ENCODE measurements at regions not wholly inside any gene's neighbourhood (a gene's known extent, or its start where the extent isn't known, plus 50 kb on each side); places are given as distances from the start of the nearest gene placed in this dataset.
"Not testable (repeated sequence)": the region's sequence is repeated elsewhere in the genome, so short reads cannot be mapped to it uniquely, and the experiment has no call there.

DNA sequence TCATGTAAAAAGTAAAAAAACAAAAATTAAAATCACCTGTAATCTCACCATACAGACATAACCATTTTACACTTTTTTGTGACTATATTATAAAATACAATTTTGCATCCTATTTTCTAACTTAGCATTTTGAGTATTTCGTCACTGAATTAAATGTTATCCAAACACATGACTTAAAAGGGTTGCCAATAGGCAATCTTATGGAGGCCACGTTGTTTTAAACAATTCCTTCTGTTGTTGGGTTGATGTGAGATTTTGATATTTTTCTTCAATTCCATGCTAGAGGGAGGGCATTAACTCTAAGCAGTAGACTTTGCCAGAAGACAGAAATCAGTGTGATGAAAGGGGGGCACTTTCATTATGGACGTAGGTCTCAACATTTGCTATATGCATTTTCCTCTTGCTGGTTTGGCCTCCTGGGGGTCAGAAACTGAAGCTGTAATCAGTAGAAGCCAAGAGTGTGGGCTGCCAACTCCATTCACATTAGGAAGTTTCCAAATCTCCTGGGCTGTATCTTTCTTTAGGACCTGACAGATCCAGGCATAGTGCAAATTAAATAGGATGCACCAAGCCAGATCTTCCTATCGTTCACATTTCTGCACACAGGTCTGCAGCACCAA is 614.2 kb upstream of the CLINT1 start:
- no peak for DNase-seq

DNA sequence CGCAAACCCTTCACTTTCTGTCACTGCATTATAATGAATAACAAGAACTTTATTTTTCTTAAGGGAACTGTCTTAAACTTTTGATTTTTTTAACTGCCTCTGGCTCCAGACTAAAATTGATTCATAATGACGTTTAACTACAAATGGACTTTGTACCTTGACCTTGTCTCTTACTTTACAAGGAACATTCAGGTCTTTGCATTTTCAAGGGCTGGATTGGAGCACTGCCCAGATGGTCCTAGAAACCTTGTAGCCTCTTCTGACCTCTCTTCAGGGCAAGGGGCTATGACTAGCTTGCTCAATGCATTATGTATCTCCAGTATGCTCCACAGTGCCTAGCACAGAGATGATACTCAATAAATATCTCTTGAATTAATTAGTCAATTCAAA is 612.6 kb upstream of the CLINT1 start:
- DNase-seq: no peak

DNA sequence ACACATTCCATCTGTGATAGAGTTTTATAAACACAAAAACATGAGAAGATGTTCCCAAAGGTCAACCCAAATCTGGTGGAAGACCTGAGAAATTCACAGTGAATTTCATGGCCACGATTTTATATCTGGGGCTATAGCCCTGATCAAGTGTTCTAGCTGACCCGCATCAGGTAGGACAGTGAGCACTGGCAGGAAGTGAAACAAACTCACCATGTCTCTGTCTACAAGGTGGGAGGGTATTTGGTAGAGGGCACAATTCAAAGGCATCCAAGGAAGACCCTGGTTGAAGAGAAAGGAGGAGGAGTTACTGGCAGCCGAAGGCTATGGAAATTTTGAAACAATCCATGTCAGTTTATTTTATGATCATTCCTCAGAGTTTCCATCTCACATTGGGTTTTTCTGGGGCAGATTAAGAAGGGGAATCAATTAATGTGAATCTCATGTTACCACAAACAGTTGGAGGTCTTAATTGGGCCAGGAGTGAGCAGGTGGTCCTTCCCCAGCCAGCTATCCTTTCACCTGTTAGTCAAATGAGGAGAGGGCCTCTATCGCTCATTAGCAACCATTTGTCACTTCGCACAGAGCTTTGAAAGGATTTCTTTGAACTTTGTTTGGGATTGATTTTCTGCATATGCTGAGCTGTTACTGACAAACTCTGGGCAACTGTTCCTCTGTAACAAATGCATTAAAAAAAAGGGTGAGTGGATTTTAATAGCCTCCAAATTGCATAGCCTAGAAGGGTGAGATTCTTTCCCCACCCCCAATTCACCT is 612.0 kb upstream of the CLINT1 start:
- no peak for DNase-seq

DNA sequence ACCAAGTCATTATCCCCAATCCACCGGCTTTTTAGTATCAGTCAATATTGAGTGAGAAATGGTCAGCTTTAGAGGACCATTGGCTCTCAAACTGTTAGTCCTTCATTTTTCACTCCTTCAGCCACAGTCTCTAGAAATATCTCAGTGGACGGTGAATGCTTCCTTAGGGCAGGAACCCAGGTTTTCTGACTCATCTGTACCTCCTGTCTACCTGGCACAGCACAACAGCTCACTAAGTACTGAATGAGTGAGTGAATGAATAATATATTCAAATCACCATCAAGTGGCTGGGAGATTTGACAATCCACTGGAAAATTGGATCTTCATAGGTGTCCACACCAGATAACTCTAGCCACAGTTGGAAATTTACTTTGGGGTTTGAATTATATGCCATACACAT is 609.5 kb upstream of the CLINT1 start:
- DNase-seq: no peak

DNA sequence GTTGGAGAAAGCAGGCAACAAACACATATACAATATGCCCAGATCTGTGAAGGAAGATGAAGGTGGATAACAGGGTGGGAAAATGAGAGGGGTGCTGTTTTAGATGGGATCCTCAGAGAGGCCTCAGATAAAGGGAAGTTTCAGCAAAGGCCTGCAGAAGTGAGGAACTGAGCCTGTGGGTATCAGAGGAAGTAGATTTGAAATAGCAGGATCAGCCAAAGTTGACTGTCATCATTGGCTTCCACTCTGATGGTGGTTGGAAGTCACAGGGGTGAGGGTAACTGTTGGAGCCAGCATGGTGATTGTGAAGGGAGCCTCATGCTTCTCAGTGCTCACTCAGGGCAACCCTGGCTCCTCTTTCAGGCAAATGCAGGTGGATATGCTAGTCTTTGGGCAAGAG is 607.2 kb upstream of the CLINT1 start:
- no peak for DNase-seq

DNA sequence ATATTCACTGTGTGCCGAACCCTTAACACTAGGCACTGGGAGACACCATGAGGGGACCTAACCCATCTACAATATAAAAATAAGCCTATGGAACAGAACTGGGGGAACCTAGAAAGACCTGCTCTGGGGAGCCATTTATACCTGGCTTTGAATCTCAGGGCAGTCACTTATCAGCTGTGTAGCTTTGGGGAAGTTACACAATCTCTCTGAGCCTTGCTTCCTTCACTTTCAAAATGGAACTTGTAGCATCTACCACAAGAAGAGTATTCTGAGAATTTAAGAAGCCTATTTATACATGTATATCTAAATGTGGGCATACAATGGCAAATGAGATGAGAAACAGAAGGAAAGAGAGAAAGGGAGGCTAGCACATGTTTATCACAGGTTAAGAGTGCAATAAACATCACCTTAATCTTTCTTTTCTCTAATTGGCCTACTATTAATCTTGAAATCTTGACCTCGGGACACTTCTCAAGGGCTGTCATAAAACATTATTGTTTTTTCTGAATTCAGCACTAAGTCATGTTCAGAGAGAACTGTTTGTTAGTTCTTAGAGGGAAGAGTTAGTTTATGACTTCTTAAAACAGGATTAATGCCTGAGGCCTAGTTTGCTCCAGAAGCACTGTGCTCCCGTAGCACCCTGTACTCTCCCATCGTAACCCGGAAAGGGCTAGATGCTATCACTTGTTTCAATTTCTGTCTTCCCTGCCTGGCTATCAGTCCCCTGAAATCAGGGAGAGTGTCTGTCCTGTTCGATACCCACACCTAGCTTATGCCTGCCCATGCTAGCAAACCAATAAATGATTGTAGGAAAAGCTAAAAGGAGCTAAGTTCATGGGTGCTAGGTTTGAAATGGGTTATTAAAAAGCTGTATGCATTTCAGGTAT is 606.4 kb upstream of the CLINT1 start:
- DNase-seq: no peak

DNA sequence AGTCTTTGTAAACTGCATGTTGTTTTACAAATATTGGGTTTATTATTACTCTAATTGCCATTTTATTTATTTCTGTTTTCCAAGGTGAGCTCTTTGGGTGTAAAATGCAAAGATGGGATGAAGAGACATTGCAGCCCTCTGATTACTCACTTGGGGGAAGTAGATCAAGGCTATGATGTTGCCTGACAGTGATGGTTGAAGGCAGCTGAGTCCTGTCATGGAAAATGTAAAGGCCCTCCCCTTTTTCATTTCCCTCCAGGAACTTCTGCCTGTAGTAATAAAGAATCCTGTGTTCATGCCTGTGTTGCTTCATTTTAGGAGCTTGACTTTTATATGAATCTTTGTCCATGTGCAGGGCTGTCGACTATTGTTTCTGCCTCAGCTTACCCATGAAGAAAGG is 605.4 kb upstream of the CLINT1 start:
- DNase-seq: no peak

DNA sequence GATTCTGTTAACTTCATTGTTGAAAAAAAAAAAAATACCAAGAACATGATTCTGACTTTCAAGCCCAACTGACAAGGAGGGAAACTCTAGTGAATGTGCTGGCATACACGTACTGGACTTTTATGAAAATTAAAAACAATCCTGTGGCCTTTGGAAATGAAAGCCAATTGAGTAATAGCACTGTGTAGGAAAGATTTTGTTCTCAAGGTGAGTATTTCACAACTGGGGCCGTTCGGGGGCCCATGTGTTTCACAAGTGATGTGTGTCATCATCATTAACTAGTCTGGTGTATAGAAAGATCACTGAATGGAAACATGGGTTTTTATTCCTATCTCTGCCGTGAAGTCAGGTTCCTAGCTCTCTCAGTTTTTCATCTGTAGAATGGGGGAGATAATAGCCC is 605.0 kb upstream of the CLINT1 start:
- DNase-seq: no peak

DNA sequence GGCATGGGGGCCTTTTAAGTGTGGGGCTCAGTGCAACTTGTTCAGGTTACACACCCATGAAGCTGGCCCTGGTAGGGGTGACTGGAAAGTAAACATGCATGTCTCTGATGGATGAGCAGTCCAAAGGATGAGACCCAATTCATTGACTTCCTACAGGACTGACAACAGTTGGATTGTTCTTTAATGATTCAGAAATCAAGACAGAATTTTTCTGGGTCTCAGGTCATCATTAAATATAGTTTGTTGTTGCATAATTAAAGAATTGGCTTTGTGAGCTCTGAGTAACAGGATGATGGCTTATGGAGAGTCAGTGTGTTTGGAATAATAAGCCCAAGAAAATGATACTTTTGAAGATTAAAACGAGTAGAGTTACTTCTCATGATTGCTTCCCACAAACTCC is 604.2 kb upstream of the CLINT1 start:
- DNase-seq: no peak

DNA sequence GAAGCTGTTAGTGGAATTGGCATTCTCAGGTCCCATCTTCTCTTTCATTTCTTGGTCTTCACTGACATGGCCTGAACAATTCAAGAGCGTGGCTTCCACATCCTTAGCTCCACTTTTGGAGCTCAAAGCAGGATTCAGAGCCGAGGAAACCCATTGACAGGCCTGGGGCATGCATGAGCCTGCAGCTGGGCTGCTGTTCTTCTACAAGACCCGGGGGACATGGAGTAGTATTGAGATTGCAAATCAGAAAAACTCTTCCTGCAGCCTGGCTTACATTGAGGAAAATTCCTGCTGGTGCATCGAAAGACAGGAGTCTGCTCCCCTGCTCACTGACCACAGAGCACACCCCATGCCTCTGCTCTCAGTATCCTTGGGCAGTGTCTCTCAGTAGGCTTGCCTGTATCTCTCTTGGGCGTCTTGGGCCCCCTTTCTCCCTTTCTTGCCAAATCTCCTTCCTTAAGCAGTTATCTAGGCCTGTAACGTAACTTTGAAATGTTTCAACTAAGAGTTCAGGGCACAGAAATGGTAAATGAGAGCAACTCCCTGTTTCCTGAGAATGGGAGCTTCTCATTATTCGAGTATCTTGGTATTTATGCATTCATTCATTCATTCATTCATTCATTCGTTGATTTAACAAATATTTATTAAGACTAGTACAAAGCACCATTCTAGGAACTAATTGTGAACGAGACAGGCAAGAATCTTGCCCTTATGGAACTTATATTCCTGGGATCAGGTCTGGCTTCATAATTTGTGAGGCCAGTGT is 603.6 kb upstream of the CLINT1 start:
- no peak for DNase-seq

DNA sequence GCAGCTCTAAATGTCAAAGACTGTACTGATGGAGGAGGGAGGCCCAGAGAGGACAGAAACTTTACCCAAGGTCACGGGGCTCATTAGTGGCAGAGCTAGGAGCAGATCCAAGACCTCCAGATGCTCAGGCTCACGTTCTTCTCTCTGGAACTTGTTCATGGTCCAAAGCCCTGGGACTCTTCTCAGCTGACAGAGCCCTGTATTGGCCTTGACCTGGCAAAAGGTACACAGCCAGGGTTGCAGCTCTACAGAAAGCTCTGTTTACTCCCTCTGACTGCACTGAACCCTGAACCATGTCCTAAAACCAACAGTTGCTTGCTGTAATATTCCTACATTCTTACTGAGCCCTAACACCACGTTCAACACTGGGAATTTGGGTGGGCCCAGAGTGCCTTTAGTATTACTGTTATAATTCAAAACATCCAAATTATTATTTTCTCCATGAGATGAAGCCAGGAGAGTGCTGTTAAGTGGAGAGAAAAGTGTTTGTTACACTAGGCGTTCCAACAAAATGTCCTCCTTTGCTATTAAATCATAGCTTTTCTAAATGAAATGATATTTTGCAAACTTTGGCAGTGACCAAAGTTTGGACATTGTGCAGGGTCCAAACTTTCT is 602.4 kb upstream of the CLINT1 start:
- DNase-seq: no peak

DNA sequence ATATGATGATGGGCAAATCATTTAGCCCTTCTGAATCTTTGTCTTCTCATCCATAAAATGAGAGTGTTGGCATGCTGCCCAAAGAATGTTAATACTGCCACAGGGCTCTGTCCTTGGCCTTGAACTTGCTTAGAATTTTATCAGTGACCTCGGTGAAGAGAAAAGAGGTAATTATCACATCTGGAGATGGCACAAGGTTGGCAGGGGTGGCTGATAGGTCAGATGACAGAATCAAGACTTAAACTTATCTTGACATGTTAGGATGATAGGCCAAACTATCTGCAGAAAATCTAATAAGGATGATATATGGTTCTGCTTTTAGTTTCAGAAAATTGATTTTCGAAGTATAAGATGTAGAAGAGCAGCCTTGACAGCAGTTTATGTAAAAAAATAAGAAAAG is 599.1 kb upstream of the CLINT1 start:
- no peak for DNase-seq

DNA sequence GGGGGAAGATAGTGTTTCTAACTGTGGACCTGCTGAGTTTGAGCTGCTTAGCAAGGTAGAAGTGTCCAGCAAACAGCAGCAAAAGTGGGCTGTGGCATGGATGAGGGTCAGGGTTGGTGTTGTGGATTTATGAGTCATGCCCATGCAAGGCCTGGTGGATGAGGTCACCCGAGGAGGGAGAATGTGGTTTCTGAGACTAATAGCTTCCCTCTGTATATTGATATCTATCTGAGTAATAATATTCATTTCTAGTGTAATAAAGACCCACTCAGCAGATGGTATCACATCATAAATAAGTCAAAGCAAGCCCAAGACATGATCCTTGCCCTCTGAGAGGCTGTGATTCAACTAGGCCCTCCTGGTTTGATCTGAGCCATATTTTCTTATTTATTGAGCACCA is 597.8 kb upstream of the CLINT1 start:
- no peak for DNase-seq

DNA sequence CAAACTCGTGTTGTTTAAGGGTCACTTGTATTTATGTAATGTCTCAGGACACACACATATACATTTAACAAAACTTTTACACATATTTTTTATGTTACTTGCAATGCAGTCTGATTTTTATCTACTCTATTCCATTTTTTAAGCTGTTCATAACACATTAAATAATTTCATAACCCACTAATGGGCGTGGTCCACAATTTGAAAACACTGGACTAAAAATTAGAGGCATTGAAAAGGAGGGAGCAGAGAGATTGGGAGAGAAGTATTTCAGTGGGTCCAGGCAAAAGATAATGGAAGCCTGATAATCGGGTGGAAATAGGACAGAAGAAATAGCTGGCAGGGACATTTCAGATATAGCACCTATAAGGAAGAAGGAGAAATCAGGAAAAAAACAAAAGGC is 597.3 kb upstream of the CLINT1 start:
- no peak for DNase-seq

DNA sequence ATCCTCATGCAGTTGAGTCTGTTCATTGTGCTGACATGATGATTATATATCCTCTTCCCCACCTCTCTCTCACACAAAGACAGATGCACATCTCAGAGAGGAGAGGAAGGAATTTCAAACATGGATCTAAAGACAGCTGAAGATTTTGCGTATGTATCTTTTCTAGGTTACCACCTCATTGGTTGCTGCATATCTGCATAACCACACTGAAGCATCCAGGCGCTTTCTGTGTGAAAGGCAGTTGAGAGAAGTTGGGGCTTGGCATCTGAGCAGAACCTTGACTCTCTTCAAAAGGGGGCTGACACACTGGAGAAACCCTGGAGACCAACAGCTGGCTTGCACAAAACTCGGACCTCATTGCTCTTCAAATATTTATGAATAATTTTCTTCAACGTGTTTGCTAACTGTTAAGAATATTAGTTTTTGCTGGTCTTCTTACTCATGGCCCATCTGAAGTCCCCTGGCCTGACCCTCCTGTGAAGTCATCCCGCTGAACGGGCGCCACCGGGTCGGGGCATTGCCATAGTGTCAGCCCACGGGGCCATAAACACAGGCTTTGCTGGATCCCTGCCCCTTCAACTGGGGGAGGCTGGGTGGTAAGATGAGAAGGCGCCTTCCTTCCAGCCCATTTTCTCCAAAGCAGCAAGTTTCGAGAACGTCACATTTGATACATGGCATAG is 593.2 kb upstream of the CLINT1 start:
- DNase-seq: no peak

DNA sequence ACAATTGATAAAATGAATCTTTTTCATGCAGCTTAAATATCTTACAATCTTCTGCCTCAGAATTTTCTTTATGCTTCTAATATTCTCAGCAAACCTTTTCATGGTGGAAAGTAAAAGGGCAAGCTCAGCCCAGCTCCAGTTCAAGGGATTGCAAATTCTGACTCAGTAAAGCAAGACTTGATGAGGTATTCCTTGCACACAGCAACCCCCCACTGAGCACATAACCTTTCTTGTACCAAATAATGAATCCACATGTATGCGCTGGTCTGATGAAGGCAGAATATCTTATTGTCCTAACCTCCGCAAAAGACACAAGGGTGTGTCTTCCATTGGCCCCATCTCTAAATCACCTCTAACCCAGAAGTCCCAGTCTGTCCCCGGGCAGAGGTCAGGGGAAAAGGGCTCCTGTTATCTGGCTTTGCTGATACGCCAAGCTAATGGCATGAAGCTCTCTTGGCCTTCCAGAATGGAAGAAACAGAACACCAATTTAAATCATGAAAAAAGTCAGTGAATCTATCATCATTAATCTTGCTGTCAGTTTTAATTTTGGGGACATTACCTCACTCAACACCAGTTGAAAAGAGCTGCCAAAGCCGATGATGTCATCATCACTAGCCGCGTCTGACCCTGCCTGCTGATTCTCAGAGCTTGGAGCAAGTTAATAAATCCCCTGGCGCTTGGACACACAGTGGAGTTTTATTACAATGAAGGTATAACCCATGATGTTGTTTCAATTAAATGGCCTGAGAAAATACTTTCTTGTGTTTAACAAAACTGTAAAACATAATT is 592.5 kb upstream of the CLINT1 start:
- DNase-seq: no peak

DNA sequence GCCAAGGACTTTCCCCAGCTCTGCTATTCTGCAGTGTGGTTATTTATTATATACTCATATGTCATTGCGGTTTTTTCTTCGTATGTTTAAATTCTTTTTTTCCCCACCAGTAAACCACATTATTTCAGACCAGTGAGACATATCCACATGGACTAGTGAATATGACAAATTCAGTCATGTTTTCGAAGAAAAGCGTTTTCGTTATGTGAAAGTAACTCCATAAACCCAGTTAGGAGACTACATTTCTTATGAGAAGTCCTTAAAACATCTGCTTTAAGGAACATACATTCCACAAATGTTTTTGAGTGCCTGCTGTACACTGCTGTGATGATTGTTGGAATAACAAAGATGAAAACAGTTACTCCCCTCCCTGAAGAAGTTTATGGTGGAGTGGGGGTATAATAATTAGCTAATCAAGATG is 591.8 kb upstream of the CLINT1 start:
- DNase-seq: no peak

DNA sequence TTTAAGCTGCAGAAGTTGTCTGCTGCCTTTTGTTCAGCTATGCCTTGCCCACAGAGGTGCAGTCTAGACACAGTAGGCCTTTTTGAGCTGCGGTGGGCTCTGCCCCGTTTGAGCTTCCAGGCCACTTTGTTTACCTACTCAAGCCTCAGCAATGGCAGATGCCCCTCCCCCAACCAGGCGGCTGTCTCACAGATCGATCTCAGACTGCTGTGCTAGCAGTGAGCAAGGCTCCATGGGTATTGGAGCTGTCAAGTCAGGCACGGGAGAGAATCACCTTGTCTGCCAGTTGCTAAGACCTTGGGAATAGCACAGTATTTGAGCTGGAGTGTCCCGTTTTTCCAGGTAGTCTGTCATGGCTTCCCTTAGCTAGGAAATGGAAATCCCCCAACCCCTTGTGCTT is 587.8 kb upstream of the CLINT1 start:
- not testable (repeated sequence) for DNase-seq

DNA sequence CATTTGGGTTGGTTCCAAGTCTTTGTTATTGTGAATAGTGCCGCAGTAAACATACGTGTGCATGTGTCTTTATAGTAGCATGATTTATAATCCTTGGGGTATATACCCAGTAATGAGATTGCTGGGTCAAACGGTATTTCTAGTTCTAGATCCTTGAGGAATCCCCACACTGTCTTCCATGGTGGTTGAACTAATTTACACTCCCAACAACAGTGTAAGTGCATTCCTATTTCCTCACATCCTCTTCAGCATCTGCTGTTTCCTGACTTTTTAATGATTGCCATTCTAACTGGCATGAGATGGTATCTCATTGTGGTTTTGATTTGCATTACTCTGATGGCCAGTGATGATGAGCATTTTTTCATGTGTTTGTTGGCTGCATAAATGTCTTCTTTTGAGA is 580.3 kb upstream of the CLINT1 start:
- DNase-seq: not testable (repeated sequence)

DNA sequence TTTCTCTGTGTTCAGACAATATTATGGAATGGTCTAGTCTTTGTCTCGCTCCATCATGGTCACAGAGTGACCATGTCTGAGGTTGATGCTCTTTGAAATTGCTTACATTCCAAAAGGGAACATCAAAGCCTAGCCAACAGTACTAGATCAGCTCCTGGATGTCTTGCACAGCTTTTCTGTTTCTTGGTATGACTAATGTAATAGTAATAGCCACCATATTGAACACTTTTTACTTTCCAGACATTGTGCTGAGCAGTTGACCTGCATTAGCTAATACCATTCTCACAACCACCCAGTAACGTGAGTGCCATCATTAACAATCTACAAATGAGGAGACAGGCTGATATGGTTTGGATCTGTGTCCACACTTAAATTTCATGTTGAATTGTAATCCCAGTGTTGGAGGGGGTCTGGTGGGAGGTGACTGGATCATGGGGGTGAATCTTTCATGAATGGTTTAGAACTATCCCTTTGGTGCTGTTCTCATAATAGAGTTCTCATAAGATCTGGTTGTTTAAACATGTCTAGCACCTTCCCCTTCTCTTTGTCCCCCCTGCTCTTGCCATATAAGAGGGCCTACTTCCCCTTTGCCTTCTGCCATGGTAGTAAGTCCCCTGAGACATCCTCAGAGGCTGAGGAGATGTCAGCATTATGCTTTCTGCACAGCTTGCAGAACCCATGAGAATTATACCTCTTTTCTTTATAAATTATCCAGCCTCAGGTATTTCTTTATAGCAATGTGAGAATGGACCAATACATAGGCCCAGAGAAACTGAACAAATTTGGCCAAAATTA is 577.5 kb upstream of the CLINT1 start:
- DNase-seq: no peak

Data from activated naive CD4-positive, alpha-beta T cell (primary cell).